ENCODE measurements at regions not wholly inside any gene's neighbourhood (a gene's known extent, or its start where the extent isn't known, plus 50 kb on each side); places are given as distances from the start of the nearest gene placed in this dataset.

GRCh38 chr22:27648074-27648473 lies 153.5 kb downstream of the MN1 start:
- Mint-ChIP-seq H3K4me1 (no peaks in the 10 kb centered on the region), H3K27ac (no peak overlapping the region), H3K4me3 (no peak overlapping the region), H3K27me3 (no peaks in the 10 kb centered on the region), H3K9me3 (ENCODE audit: insufficient read depth) (peaks cover under 1% of the 10 kb centered on the region)
- DNase-seq (no peak), ATAC-seq (ENCODE audit: low read depth) (no peak)
- no peak overlapping the region for H3K9ac ChIP-seq (ENCODE audit: low read length)
- ChIA-PET POLR2A (no interaction called here), CTCF (no interaction called here)
- H3K79me2 ChIP-seq (ENCODE audit: control insufficient read depth, insufficient read depth, low read length): no peaks in the 10 kb centered on the region
- no peaks in the 10 kb centered on the region for H3K27me3 ChIP-seq (replicated peaks in 1 of 4; ENCODE audit: control extremely low read depth in 1 of 4, control insufficient read depth in 3 of 4, insufficient read depth in 4 of 4, low read length in 3 of 4)
- H3K27ac ChIP-seq (ENCODE audit: low read length in 2 of 2): no peak overlapping the region
- H3K4me1 ChIP-seq (ENCODE audit: control insufficient read depth in 2 of 2, insufficient read depth in 2 of 2, low read length in 2 of 2): no peaks in the 10 kb centered on the region
- H2AFZ ChIP-seq (ENCODE audit: insufficient read depth, low read depth, low read length, poor library complexity, severe bottlenecking): no peak overlapping the region
- H3K36me3 ChIP-seq (replicated peaks in 1 of 2; ENCODE audit: control extremely low read depth in 1 of 2, control insufficient read depth in 1 of 2, extremely low read depth in 1 of 2, insufficient read depth in 2 of 2, low read length in 1 of 2): no peaks in the 10 kb centered on the region
- intact Hi-C loops (cut with micrococcal nuclease): no loop called here
- H4K20me1 ChIP-seq (ENCODE audit: control insufficient read depth, insufficient read depth, low read length, poor library complexity, severe bottlenecking): no peaks in the 10 kb centered on the region
- H3K4me3 ChIP-seq (ENCODE audit: control extremely low read depth in 1 of 5, extremely low read depth in 1 of 5, insufficient read depth in 1 of 5, low read depth in 2 of 5, low read length in 4 of 5): no peak overlapping the region
- TF ChIP-seq EZH2 (IDR thresholded peaks at IDR 0.05; ENCODE audit: borderline replicate concordance, insufficient read depth, low read depth, low read length, poor library complexity, severe bottlenecking) (no peak), CTCF (IDR thresholded peaks at IDR 0.05) (no peak)
- WGBS (ENCODE audit: insufficient coverage): no CpG with 5 or more reads among the region's 3 CpGs
- no peaks in the 10 kb centered on the region for H3K9me3 ChIP-seq (ENCODE audit: control extremely low read depth in 1 of 3, control insufficient read depth in 2 of 3, insufficient read depth in 1 of 3, low read length in 2 of 3)
- H3K4me2 ChIP-seq (replicated peaks; ENCODE audit: low read depth, low read length, poor library complexity, severe bottlenecking): no peak overlapping the region

DNA sequence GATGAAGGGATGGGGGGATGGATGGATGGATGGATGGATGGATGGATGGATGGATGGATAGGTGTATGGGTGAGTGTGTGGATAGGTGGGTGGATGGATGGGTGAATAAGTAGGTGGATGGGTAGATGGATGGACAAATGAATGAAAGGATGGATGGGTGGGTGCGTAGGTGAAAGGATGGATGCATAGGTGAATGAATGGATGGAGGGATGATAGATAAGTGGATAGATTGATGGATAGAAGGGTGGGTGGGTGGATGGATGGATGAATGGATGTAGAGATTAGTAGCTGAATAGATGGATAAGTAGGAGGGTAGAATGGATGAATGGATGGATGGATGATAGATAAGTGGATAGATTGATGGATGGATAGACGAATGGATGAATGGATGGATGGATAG lies 152.7 kb downstream of the MN1 start:
- TF ChIP-seq CTCF (IDR thresholded peaks at IDR 0.05): no peak
- no peak for TF ChIP-seq EZH2 (IDR thresholded peaks at IDR 0.05; ENCODE audit: borderline replicate concordance, insufficient read depth, low read depth, low read length, poor library complexity, severe bottlenecking)
- Histone ChIP-seq H3K4me1 (ENCODE audit: control insufficient read depth in 2 of 2, insufficient read depth in 2 of 2, low read length in 2 of 2) (no peaks in the 10 kb centered on the region), H3K4me3 (ENCODE audit: control extremely low read depth in 1 of 5, extremely low read depth in 1 of 5, insufficient read depth in 1 of 5, low read depth in 2 of 5, low read length in 4 of 5) (no peak overlapping the region), H2AFZ (ENCODE audit: insufficient read depth, low read depth, low read length, poor library complexity, severe bottlenecking) (no peak overlapping the region), H3K27me3 (replicated peaks in 1 of 4; ENCODE audit: control extremely low read depth in 1 of 4, control insufficient read depth in 3 of 4, insufficient read depth in 4 of 4, low read length in 3 of 4) (no peaks in the 10 kb centered on the region), H3K9ac (ENCODE audit: low read length) (no peak overlapping the region), H3K9me3 (ENCODE audit: control extremely low read depth in 1 of 3, control insufficient read depth in 2 of 3, insufficient read depth in 1 of 3, low read length in 2 of 3) (no peaks in the 10 kb centered on the region), H4K20me1 (ENCODE audit: control insufficient read depth, insufficient read depth, low read length, poor library complexity, severe bottlenecking) (no peaks in the 10 kb centered on the region), H3K36me3 (replicated peaks in 1 of 2; ENCODE audit: control extremely low read depth in 1 of 2, control insufficient read depth in 1 of 2, extremely low read depth in 1 of 2, insufficient read depth in 2 of 2, low read length in 1 of 2) (no peaks in the 10 kb centered on the region), H3K4me2 (replicated peaks; ENCODE audit: low read depth, low read length, poor library complexity, severe bottlenecking) (no peak overlapping the region), H3K79me2 (ENCODE audit: control insufficient read depth, insufficient read depth, low read length) (no peaks in the 10 kb centered on the region), H3K27ac (ENCODE audit: low read length in 2 of 2) (no peak overlapping the region)
- Mint-ChIP-seq H3K27me3 (no peaks in the 10 kb centered on the region), H3K4me1 (no peaks in the 10 kb centered on the region), H3K4me3 (no peak overlapping the region), H3K9me3 (ENCODE audit: insufficient read depth) (peaks cover 3% of the 10 kb centered on the region), H3K27ac (no peak overlapping the region)
- ChIA-PET POLR2A (no interaction called here), CTCF (no interaction called here)
- 96% methylated on average over 2 of the region's 2 CpGs for WGBS (ENCODE audit: insufficient coverage)
- intact Hi-C loops (cut with micrococcal nuclease): no loop called here
- no peak for DNase-seq
- ATAC-seq (ENCODE audit: low read depth): no peak
